NCI-H2171 treated with DMSO at 0.1 percent for 48 hours (cell line): ENCODE measurements at regions not wholly inside any gene's neighbourhood (a gene's known extent, or its start where the extent isn't known, plus 50 kb on each side); places are given as distances from the start of the nearest gene placed in this dataset.
A peak's percentile ranks its signal among the peaks of the same experiment; 100 is the strongest.

Experiments
- DNase-seq: peaks from one replicate; lab custom pipeline; 2025; lab: John Stamatoyannopoulos, UW

DNA sequence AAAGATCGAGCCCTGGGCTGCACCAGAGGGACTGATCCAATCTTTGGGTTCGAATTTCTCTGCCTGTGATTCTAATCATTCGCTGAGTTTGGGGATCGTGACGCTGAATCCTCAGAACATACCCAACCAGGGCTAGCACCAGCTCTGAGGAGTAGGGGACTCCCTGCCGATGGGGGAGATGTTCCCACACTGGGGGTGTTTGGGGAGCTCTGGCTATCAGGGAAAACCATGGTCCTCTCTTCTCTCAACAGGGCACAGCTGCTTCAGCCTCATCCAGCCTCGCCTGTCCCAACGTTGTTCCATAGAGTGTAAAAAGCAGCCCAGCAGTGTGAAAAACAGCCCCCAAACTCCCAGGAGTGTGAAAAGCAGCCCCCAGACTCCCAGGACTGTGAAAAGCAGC lies 136.6 kb downstream of the ANKRD60 start:
- no peak for DNase-seq

DNA sequence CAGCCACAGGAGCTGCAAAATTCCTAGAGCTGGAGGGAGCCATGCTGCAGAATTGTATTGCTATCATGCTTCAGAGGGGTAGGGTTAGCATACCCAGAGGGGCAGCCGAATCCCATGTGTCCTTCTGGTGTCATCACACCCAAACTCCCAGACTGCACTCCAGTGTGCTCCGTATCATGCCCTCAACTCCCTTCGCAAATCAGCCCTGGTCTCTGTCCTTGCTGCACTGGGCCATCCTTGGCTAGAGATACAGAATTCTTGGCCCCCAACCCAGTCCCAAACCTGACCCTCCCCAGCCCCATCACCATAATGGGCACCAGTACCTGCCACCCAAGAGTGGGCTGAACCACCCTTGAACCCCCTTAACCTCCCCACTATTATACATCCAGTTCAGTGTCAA lies 138.3 kb downstream of the ANKRD60 start:
- DNase-seq: no peak

DNA sequence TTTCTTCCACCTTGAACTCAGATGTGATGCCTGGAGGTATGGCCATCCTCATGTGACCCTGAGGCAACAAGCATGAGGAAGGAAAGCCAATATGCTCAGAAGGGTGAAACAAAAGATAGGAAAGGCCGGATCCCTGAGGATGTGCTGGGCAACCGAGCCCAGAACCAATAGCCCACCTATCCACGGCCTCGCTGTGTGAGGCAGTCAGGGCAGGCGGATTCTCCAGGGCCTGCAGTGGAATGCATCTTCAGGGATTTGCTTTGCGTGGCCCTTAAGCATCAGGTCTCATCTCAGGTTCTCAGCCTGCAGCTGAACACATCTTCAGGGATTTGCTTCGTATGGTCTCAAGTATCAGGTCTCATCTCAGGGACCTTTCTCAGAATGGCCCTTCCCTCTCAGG lies 139.8 kb downstream of the ANKRD60 start:
- no peak for DNase-seq

DNA sequence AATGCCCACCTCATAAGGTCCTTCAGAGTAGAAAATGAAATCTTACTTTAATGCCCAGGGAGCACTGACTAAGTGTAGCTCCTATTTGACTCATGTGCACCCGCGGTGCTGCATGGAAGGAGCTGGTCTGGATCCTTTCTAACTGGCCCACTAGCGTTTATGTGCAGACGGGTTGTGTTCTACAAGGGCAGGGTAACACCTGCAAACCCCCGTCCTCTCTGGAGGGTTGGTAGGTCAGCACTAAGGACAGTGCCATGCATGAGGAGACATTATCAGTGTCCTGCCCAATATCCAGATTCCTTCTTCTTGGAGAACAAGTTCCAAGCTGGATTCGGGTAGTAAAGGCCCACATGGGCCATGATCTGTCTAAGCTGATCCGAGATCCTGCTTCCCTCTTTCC lies 140.3 kb downstream of the ANKRD60 start:
- no peak for DNase-seq

DNA sequence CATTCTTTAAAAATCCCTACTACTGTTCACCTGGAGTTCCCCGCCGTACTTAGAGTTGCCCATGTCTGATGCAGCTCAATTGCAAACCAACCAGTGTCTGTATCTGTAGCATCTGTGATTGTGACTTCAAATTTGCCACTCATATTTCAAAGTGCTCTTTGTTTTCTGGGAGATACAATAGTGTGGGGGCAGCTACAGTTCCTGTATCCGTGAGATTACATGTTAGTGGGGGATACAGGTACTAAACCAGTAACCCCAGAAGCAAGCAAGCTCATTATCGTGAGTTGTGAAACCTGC lies 140.9 kb downstream of the ANKRD60 start:
- no peak for DNase-seq

DNA sequence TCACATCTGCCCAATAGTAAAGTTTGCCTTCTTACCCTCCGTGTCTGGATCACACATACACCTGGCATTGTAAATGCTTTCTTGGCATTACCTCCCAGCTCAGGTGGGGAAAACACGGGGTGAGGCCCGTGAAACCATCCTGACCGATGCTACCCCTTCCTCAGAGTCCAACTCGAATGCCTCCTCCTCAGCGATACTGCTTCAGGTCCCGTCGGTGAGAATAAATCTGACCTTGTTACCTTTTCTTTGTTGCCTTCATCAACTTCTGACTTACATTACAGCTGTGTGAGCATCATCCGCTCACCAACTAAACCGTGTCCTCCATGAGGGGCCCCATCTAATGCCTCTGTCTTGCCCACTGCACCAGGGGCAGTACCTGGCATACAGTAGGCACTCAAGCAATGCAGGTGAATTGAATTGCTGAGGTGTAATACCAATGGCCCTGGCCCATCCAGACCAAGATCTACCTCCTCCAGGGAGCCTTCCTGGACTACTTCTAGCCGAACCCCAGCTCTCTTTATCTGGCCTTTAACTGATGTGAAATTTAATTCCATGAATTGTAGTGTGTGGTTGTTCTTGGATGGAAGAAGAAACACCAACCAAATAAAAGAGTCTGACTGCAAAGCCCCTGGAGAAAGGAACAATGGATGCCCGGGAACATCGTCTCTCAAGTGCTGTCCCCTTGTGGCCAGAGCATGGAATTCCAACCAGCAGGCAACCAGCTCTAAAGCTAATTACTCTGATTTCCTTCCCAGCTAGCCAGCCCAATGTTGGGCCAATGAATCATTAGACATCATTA lies 141.5 kb downstream of the ANKRD60 start:
- peak; percentile 57 for DNase-seq

DNA sequence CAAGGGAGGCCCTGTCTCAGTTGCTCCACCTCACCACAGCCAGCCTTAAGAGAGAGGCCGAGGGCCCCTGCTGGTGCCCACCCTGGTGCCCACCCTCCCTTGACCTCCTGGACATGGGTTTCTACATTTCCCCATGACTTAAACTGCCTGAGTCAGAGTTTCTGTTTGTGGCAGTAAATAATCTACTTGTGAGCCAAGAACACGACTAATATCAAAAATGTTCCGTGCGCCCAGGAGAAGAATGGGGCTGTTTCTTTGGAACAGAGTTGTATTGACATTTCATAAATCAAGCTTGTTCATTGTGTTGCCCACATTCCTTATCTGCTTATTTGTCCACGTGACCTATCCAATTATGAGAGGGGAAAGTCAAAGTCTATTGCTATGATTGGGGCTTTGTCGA lies 143.5 kb downstream of the ANKRD60 start:
- DNase-seq: no peak

DNA sequence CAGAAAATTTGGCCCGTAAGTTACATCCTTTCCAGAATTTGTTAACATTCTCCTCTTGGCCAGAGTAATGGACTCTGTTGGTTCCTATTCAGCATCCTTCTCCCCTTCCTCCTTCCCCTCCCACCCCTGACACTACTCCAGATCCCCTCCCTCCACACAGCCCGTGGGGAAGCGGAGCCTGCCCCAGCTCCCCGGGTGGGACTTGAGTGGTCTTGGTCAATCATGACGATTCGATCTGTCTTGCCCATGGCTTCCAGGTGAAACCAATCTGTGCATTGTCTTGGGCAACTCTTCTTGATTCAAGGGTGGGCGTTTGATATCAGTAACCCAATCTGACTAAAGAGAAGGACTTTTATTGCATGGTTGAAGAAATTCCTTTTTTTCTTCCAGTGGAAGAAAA lies 143.9 kb downstream of the ANKRD60 start:
- no peak for DNase-seq

DNA sequence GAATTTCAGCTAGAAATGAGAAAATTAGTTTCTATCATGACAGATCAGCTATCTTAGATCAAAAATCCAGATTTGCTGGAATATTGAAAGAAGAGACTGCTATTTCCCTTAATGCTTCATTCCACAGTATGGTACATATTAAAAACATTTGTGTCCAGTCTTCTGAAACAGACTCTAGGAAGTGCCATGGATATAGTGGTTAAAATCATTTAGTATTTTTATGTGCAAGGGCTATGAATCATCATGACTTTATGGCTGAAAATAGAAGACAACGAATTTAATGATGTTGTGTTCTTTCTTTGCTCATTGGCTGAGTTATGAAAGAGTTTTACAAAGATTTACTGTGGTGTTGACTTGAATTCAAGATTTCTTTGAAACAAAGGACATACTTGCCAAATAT lies 146.6 kb downstream of the ANKRD60 start:
- no peak for DNase-seq

DNA sequence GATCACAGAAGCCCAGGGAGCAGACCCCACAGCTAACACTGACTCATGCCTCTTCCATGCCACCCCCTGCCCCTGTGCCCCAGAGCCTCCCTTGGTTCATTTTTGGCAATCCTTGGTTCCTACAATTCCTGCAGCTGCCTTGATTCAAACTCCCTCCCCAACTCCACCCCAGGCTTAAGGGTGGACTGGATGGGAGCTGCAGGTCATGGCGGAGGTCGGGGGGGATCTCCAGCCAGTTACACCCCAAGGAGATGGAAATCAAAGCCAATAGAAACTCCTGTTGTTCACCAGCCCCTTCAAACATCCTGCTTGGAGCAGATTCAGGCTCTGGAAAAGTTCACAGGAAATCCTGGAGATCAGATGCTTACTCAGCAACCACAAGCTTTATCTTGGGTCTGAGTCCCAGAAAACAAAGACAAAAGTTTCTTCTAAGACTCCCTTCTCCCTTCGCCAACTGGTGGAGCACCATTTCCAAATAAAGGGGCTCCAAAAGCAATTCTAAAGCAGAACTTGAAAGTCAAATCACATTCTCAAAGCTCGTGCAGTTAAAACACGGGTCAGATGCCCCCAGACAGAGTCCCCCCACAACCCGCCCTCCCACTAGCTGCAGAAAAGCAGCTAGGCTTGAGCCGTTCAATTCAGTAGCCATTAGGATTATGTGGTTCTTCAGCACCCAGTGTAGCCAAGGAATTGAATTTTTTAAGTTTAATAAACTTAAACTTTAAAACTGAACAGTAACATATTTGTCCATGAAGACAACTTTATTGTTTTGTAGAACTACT lies 149.5 kb downstream of the ANKRD60 start:
- no peak for DNase-seq

DNA sequence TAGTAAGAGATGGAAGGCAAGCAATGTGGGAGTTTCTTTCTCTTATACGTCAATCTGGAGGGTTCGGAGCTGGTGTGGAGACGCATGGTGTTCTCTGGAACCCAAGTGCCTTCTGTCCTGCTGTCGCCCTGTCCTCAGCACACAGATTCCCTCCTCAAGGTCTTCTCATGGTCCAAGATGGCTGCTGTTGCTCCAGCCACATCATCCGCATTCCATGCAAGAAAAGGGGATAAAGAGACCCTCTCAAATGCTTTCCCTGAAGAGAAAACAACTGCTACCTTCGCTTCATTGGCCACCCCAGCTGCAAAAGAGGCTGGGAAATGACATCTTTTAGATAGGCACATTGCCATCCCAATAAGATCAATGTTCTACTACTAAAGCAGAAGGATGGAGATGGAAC lies 151.2 kb downstream of the ANKRD60 start:
- DNase-seq: no peak

DNA sequence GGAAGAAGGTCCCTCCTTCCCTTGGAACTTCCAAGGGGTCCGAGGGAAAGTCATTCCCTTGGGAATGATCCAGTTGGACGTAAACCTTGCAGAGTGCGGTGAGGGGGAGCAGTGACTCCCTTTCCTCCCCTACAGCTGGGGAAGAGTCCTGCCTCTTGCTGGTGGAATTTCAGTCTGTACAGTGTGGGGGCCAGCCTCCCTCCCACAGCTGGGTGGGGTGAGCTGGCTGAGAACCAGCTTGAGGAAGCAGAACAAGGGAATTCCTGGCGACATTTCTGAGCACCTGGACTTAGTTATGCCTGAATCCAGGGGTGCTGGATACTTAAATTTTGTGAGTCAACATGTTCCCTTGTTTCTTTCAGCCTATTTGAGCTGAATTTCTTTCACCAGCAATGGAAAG lies 152.0 kb downstream of the ANKRD60 start:
- no peak for DNase-seq

DNA sequence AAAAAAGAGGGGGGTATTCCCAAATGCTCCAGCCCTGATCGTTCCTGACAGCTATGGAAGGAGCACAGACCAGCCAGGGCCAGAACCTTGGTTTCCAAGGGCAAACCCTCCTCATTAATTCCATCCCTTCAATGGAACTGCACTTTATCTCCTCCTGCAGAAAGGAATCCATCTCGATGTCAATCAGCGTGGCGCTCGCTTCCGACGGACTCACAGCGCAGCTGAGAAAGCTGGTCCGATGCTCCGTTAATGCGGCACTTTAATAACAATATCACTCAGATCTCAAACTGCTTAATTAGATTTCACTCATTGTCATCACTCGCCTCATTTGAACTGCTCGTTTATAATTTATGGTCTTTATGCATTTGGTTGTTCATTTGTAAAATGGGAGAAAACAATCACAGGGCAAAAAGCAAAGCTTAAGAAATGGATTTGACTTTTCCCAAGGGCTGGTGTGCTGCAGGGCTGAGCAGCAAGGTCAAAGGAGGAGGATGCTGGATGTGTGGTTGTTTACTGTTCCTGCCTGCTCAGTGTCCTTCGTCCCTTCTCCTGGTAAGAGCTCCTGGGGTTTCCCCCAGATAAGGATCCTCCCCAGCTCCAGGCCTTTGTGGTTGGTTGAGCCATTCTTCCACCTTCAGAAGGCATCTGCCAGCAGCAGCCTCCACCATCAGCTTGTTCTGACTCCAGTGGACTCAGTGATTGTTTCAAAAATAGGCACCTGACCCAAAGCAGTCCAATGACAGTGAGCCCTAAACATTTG lies 152.7 kb downstream of the ANKRD60 start:
- DNase-seq: no peak

DNA sequence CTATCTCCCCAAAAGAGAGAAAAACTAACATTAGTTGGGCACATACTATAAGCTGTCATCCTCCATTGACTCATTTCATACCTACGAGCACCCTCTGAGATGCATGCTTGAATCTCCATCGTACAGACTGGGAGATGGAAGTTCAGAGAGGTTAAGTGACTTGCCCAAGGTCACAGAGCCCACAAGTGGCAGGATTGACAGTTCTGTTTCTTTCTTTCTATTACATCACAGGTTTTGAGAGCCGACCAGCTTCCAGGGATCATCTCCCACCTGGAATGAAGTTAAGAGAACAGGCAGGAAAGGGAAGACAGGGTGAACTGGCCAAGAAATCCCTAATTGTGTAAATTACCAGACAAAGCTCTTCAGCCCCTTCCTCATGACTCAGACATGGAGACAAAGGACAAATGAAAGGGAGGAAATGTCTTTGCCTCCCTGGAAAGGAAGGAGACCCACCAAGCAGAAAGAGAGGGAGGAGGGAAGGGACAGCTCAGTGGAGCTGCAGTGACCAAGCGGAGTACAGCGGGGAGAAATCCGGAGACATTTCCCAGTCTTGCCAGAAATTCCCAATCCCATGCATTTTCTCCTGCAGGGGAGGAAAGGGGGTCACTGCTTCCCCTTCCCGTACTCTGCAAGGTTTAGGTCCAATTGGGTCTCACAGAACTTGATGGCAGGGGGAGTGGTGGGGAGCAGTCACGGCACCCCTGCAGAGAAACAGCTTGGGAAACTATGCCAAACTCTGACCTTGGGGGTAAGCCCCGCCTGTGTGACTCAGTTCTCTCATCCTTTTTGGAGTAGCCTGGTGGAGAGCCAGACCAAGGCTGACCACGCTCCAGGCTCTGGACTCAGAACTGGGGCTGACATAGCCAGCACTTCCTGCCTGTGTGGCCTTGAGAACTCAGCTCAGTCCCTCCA lies 154.3 kb downstream of the ANKRD60 start:
- DNase-seq: no peak

DNA sequence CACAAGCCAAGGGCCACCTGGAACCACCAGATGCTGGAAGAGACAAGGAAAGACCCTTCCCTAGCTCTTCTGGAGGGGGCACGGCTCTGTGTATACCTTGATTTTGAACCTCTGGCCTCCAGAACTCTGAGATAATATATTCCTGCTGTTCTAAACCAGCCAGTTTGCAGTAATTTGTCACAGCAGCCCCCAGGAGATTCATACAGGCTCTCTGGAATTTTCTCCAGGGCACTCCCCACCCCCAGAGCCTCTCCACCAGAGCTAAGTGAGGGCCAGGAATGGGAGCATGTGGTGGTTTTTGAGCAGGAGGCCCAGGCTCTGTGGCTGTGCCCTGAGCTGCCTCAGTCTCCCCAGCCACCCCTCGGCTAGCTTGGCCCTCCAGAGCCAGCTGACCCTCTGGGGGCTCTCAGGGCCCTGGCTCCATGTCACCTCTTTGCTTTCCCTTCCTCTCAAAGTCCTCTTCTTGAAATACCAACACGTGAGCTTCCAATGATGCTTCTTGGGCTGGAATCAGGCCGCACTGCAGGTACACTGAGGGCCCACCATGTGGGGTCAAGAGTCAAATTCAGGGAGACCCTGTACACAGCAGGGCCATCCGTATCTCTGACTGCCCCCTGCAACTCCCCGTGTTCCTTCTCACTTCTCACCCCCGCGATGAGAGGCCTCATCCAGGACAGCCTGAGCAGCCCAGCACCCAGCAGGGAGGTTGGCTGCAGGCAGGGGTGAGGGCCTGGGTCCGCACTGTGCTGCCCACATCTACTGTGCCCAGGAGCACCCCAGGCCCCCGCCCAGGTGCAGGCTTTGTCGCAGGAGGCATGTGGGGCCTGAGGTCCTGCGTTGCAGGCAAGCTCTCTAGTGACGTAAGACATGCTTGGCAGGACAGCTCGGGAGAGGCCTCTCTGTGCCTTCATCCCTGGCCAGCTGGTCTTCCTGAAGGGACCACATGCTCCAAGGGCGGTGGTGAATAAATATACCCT lies 155.5 kb downstream of the ANKRD60 start:
- DNase-seq: no peak

DNA sequence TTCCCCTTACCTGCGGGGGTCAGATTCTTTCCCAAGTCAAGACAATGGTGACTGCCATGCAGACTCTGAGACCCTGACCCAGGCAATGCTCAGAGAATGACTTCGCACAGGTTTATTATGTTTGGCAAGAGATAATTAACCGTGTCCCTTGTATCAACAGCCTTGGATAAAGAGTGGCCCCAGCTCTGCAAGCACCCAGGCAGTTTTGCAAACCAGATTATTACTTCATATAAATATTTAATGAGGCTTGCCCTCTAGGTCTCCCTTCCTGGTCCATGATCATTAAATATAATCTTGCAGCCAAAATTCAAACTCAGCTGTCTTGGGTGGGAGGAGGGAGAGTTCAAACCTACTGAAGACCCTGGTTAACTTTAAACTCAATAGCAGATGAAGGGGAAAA lies 156.5 kb downstream of the ANKRD60 start:
- no peak for DNase-seq

DNA sequence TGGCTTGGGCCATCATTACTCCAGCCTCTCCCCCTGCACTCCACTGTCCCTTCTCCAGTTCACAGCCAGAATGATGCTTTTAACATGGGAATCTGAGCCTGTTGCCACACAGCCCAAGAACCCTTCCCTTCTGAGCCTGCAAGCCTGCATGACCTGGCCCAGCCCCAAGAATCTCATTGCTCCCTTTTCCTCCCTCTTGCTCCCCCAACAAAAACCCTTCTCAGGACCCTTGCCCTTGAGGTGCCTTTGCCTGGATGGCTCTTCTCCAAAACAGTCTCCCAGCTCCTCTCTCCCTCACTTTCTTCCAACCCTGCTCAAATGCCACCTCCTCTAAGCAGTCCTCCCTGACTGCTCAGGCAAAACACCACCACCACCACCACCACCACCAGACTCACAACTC lies 157.2 kb downstream of the ANKRD60 start:
- no peak for DNase-seq

DNA sequence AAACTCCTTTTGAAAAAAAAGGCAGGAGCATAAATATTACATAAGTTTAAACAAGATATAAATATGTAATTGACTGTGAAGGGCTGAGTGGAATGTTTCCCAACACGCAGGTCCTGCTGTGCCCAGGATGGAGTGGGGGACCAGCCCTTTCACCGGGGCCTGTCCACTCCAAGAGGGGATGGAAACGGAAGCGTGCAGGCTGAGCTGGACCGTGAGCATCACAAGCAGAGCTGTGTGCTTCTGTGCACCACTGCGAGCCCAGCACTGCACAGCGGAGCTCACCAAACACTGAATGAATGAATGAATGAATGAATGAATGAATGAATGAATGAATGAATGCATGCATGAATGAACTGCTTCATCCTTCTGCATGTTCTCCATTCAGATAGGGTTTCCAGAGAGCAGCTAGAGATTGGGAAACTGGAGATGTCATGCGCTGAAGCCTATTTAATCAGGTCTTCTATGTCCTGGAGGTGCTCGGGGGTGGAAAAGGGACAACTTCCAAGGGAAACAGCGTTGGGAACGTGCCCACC lies 157.7 kb downstream of the ANKRD60 start:
- no peak for DNase-seq

DNA sequence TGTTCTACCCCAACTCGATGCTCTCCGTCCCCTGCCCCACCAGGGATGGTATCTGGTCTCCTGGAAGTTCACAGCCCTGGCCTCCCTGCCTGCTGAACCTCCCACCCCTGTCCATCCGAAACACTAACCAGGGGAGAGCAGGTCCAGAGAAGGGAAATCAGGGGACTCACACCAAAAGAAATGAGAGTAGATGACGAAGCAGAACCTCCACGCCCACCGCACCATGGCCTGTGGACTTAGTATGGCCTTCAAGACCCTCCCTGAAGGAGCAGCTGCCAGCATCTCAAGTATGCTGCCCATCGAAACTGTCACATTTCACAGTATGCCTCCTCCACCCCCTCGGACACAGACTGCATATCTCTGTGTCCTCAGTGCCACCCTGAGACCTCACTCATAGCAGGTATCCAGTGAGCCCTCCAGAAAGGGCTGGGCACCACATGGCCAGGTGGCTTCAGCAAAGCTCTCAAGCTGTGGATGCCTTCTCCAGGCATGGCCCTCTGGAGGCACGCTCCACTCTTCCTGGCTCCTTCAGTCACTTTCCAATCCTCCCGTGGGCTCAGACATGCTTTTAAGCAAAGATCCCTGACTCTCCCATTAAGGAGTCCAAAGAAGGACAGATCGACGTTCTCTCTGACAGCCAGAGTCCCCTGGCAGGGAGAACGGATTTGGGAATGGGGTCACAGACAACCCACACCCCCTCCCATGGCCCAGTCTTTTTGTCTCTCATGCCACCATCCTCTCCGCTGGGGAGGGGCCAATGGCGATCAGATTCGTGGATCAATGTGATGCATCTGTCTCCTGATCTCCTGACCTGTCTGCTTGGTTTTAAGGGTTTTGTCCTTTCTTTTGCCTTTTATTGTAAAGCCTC lies 158.4 kb downstream of the ANKRD60 start:
- DNase-seq: no peak

DNA sequence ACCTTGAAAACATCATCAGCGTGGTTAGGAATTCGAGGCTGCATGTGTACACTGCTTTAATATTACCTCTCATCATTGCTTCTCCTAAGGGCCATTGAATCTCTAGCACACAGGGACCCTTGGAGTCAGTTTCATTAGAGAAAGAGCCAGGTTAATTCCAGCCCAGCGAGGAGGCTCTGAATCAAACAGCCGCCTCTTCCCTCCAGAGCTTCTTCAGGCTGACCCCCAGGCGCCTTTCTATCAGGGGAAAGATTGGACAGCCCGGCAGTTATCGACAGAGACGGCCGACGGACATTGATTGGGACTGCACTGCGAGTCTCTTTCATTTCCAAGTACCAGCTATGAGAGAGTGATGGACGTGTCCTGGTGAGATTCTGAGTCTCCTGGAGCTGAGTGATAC lies 159.2 kb downstream of the ANKRD60 start:
- no peak for DNase-seq
